ENCODE measurements at regions not wholly inside any gene's neighbourhood (a gene's known extent, or its start where the extent isn't known, plus 50 kb on each side); places are given as distances from the start of the nearest gene placed in this dataset.
A peak's percentile ranks its signal among the peaks of the same experiment; 100 is the strongest.

DNA sequence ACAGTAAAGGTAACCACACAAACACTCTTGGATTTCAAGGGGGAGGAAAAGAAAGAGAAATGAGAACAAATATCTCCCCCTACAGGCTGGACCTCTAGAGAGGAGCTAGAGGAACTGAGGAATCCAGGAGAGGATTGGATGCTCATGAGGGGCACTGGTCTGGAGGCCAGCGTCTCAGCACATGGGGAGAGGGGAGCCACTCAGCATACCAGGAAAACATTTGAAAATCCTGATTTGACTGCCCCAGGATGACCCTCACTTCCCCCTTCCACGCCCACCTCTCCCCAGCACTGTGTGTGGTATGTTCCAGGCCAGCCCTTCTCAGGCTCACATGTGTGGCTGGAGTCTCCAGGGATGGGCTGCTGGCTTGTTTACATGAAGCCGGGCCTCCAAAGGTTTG is 396.8 kb upstream of the ID2 start:
- H3K27me3 ChIP-seq (ENCODE audit: control insufficient read depth in 1 of 2, insufficient read depth in 2 of 2, low read length in 2 of 2): no peaks in the 10 kb centered on the region
- H3K4me3 ChIP-seq (ENCODE audit: low read length in 2 of 2): no peak overlapping the region
- H3K9me3 ChIP-seq (ENCODE audit: control insufficient read depth in 2 of 2, low read length in 2 of 2): no peaks in the 10 kb centered on the region
- H3K36me3 ChIP-seq (ENCODE audit: control insufficient read depth in 2 of 2, insufficient read depth in 2 of 2, low read length in 2 of 2): no peaks in the 10 kb centered on the region
- no peak overlapping the region for H3K9ac ChIP-seq (ENCODE audit: low read length in 2 of 2)
- H3K27ac ChIP-seq (ENCODE audit: low read length): no peak overlapping the region
- H3K4me1 ChIP-seq (ENCODE audit: control insufficient read depth, insufficient read depth, low read length): no peaks in the 10 kb centered on the region

DNA sequence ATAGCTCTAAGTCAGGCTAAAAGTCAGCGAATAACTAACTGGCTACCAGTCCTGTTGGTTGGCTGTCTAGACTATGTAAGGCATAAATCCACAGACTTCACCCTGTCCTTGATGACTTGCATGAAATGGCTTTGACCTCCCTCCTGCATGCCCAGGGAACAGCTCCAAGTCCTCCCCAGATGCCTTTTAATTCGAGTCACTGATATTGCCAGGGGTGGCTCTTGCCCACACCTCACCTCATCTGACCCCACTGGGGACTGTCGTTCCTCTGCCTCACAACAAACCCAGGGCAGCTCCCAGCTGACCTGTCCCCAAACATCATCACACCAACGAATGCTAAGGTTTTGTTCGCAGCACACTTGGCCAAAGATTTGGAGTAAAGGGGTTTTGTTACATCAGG is 396.0 kb upstream of the ID2 start:
- Histone ChIP-seq H3K9ac (ENCODE audit: low read length in 2 of 2) (no peak overlapping the region), H3K27me3 (ENCODE audit: control insufficient read depth in 1 of 2, insufficient read depth in 2 of 2, low read length in 2 of 2) (no peaks in the 10 kb centered on the region), H3K36me3 (ENCODE audit: control insufficient read depth in 2 of 2, insufficient read depth in 2 of 2, low read length in 2 of 2) (no peaks in the 10 kb centered on the region), H3K4me3 (ENCODE audit: low read length in 2 of 2) (no peak overlapping the region), H3K4me1 (ENCODE audit: control insufficient read depth, insufficient read depth, low read length) (no peaks in the 10 kb centered on the region), H3K27ac (ENCODE audit: low read length) (no peak overlapping the region), H3K9me3 (ENCODE audit: control insufficient read depth in 2 of 2, low read length in 2 of 2) (no peaks in the 10 kb centered on the region)

DNA sequence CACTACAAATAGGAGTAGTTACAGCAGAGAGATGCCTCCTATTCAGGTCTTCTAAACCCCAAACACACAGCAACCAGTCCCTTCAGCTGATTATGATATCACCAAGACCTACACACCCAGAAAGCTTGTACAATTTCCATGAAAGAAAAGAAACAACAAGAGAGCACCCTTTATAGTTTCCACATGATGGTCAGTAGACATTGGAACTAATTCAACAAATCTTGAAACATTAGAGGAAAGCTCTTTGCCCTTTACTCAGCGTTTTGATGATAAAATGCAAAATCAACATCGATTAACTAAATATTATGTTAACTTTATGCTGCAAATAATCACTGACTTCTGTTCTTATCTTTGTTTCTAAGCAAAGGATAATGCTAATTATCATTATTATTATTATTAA is 393.6 kb upstream of the ID2 start:
- H3K9ac ChIP-seq (ENCODE audit: low read length in 2 of 2): no peak overlapping the region
- H3K4me1 ChIP-seq (ENCODE audit: control insufficient read depth, insufficient read depth, low read length): no peaks in the 10 kb centered on the region
- H3K4me3 ChIP-seq (ENCODE audit: low read length in 2 of 2): no peak overlapping the region
- H3K27me3 ChIP-seq (ENCODE audit: control insufficient read depth in 1 of 2, insufficient read depth in 2 of 2, low read length in 2 of 2): no peaks in the 10 kb centered on the region
- H3K9me3 ChIP-seq (ENCODE audit: control insufficient read depth in 2 of 2, low read length in 2 of 2): peaks cover 0 to 5% of the 10 kb centered on the region in 2 donors
- H3K36me3 ChIP-seq (ENCODE audit: control insufficient read depth in 2 of 2, insufficient read depth in 2 of 2, low read length in 2 of 2): no peaks in the 10 kb centered on the region
- no peak overlapping the region for H3K27ac ChIP-seq (ENCODE audit: low read length)

DNA sequence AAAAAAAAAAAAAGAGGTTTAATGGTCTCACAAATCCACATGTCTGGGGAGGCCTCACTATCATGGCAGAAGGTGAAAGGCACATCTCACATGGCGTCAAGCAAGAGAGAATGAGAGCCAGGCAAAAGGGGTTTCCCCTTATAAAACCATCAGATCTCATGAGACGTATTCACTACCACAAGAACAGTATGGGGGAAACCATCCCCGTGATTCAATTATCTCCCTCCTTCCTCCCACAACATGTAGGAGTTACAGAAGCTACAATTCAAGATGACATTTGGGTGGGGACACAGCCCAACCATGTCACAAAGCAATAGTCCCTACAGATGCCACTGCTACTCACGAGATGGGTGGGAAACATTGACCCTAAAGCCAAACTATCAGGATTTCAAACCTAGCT is 392.7 kb upstream of the ID2 start:
- peaks cover 0 to 5% of the 10 kb centered on the region in 2 donors for H3K9me3 ChIP-seq (ENCODE audit: control insufficient read depth in 2 of 2, low read length in 2 of 2)
- H3K9ac ChIP-seq (ENCODE audit: low read length in 2 of 2): no peak overlapping the region
- no peak overlapping the region for H3K27ac ChIP-seq (ENCODE audit: low read length)
- no peaks in the 10 kb centered on the region for H3K36me3 ChIP-seq (ENCODE audit: control insufficient read depth in 2 of 2, insufficient read depth in 2 of 2, low read length in 2 of 2)
- no peaks in the 10 kb centered on the region for H3K4me1 ChIP-seq (ENCODE audit: control insufficient read depth, insufficient read depth, low read length)
- H3K27me3 ChIP-seq (ENCODE audit: control insufficient read depth in 1 of 2, insufficient read depth in 2 of 2, low read length in 2 of 2): no peaks in the 10 kb centered on the region
- no peak overlapping the region for H3K4me3 ChIP-seq (ENCODE audit: low read length in 2 of 2)

DNA sequence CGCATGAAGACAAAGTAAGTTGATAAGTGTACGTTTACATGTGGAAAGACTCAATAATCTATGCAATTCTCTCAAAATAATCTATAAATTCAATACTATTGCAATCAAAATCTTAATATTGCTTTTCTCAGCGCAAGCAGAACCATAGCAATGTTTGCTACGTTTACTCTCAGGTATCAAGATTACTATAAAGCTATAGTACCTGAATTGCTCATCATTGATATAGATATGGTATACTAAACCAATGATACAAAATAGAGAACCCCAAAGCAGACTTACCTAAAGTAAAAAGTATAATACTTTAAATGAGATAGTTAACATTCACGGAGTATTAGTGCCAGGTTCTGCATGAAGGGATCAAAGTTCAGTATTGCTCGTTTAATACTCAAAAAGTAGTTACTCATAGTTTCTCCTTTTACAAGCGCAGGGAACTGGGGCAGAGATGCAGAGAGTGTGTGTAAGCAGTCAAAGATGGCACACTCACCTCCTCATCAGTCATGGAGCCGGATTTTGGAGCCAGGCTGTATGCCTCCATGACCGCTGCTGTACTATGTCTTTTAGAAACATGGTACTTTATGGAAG is 391.0 kb upstream of the ID2 start:
- H3K4me3 ChIP-seq (ENCODE audit: low read length in 2 of 2): no peak overlapping the region

DNA sequence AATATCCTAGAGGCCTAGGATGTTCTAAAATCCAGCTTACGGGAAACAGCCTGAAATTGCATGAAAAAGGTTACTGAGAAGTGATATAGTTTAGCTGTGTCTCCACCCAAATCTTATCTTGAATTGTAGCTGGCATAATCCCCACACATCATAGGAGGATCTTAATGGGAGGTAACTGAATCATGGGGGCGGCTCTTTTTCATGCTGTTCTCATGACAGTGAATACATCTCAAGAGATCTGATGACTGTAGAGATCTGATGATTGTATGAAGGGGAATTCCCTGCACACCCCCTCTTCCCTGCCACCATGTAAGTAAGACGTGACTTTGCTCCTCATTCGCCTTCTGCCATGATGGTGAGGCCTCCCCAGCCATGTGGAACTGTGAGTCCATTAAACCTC is 385.6 kb upstream of the ID2 start:
- Histone ChIP-seq H3K9me3 (ENCODE audit: control insufficient read depth in 2 of 2, low read length in 2 of 2) (peaks cover 0 to 5% of the 10 kb centered on the region in 2 donors), H3K27ac (ENCODE audit: low read length) (no peak overlapping the region), H3K36me3 (ENCODE audit: control insufficient read depth in 2 of 2, insufficient read depth in 2 of 2, low read length in 2 of 2) (no peaks in the 10 kb centered on the region), H3K4me1 (ENCODE audit: control insufficient read depth, insufficient read depth, low read length) (no peaks in the 10 kb centered on the region), H3K4me3 (ENCODE audit: low read length in 2 of 2) (no peak overlapping the region), H3K9ac (ENCODE audit: low read length in 2 of 2) (no peak overlapping the region), H3K27me3 (ENCODE audit: control insufficient read depth in 1 of 2, insufficient read depth in 2 of 2, low read length in 2 of 2) (no peaks in the 10 kb centered on the region)

More for the DNA sequence above, 391.0 kb upstream of the ID2 start:
- Histone ChIP-seq H3K36me3 (ENCODE audit: control insufficient read depth in 2 of 2, insufficient read depth in 2 of 2, low read length in 2 of 2) (no peaks in the 10 kb centered on the region), H3K4me1 (ENCODE audit: control insufficient read depth, insufficient read depth, low read length) (no peaks in the 10 kb centered on the region), H3K9me3 (ENCODE audit: control insufficient read depth in 2 of 2, low read length in 2 of 2) (peaks cover 0 to 5% of the 10 kb centered on the region in 2 donors), H3K27ac (ENCODE audit: low read length) (no peak overlapping the region), H3K9ac (ENCODE audit: low read length in 2 of 2) (no peak overlapping the region), H3K27me3 (ENCODE audit: control insufficient read depth in 1 of 2, insufficient read depth in 2 of 2, low read length in 2 of 2) (no peaks in the 10 kb centered on the region)

DNA sequence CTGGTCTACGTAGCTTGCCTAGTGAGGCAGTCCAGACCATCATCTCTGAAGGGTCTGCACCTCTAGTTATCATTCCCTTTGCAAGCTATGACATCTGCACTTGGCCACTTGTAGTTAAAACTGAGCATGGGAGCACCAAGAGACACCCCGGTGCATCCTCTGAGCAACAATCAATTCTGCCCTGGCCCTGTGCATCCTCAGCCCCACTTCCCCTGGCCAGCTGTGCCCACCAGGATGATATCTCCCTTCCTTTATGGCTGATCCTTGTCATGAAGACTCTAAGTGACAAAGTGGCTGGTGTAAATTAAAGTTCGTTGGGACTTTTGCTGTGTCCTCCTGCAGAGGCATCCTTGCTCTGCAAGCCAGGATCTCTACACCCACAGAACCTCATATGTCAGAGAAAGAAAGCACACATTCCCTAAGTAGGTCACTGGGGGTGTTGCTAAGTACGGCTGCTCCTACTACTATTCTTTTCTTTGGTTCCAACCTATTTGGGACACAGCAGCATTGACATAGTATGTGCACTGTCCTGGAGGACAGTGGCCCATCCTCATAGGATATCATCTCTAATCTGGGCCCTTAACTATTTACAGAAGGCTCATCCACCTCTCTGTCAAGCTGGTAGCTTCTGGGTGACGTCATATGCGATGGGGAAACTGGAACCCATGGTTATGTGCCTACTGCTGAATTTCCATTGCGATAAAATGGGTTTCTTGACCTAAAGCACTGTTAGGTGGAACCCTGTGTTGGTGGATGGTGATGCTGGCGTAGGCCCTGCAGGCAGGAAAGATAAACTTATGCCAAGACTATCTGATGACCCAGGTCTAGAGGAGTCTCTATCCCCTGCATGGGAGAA is 384.3 kb upstream of the ID2 start:
- H3K27ac ChIP-seq (ENCODE audit: low read length): no peak overlapping the region

DNA sequence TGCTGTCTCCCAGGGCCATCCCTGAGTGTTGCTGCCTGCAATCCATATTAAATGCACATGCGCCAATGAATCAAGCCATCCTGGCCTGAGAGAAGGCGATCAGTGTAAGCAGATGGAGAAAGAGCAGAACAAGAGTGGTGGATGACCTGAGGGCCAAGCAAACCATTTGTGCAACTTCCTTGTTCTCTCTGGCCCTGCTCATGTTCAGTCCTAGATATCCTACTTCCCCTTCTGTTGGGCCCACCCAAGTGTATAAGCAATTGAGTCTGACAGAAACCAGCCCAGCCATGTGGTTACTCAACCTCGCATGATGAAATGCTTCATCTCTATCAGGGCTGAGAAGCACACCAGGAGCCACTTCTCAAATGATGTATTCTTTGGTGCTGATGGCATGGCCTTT is 383.1 kb upstream of the ID2 start:
- no peaks in the 10 kb centered on the region for H3K9me3 ChIP-seq (ENCODE audit: control insufficient read depth in 2 of 2, low read length in 2 of 2)
- H3K4me3 ChIP-seq (ENCODE audit: low read length in 2 of 2): no peak overlapping the region
- no peaks in the 10 kb centered on the region for H3K27me3 ChIP-seq (ENCODE audit: control insufficient read depth in 1 of 2, insufficient read depth in 2 of 2, low read length in 2 of 2)
- no peak overlapping the region for H3K27ac ChIP-seq (ENCODE audit: low read length)
- no peak overlapping the region for H3K9ac ChIP-seq (ENCODE audit: low read length in 2 of 2)
- no peaks in the 10 kb centered on the region for H3K36me3 ChIP-seq (ENCODE audit: control insufficient read depth in 2 of 2, insufficient read depth in 2 of 2, low read length in 2 of 2)
- H3K4me1 ChIP-seq (ENCODE audit: control insufficient read depth, insufficient read depth, low read length): peaks cover 13% of the 10 kb centered on the region

More for the DNA sequence above, 384.3 kb upstream of the ID2 start:
- no peak overlapping the region for H3K9ac ChIP-seq (ENCODE audit: low read length in 2 of 2)
- no peak overlapping the region for H3K4me3 ChIP-seq (ENCODE audit: low read length in 2 of 2)
- H3K4me1 ChIP-seq (ENCODE audit: control insufficient read depth, insufficient read depth, low read length): peaks cover 9% of the 10 kb centered on the region
- peaks cover 0 to 5% of the 10 kb centered on the region in 2 donors for H3K9me3 ChIP-seq (ENCODE audit: control insufficient read depth in 2 of 2, low read length in 2 of 2)
- no peaks in the 10 kb centered on the region for H3K27me3 ChIP-seq (ENCODE audit: control insufficient read depth in 1 of 2, insufficient read depth in 2 of 2, low read length in 2 of 2)
- no peaks in the 10 kb centered on the region for H3K36me3 ChIP-seq (ENCODE audit: control insufficient read depth in 2 of 2, insufficient read depth in 2 of 2, low read length in 2 of 2)

DNA sequence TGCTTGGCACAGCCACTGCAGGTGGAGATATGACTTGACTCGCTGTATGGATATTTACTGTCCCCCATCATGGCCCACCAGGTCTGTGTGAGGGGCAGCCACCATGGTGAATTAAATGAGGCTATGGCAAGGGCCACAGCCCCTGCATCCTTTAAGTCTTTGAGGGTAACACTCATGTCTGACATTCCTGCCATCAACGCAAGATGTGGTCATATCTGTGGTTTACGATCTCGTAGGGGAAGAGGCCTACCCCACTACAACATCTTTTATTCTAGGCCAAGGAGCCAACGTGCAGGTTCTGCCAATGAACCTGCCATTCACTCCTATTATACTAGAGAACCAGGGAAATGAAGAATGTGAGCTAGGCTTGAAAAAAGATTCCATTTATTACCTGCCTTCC is 381.6 kb upstream of the ID2 start:
- no peaks in the 10 kb centered on the region for H3K9me3 ChIP-seq (ENCODE audit: control insufficient read depth in 2 of 2, low read length in 2 of 2)
- H3K4me1 ChIP-seq (ENCODE audit: control insufficient read depth, insufficient read depth, low read length): peaks cover 13% of the 10 kb centered on the region
- H3K27ac ChIP-seq (ENCODE audit: low read length): no peak overlapping the region
- no peak overlapping the region for H3K9ac ChIP-seq (ENCODE audit: low read length in 2 of 2)
- H3K27me3 ChIP-seq (ENCODE audit: control insufficient read depth in 1 of 2, insufficient read depth in 2 of 2, low read length in 2 of 2): no peaks in the 10 kb centered on the region
- no peak overlapping the region for H3K4me3 ChIP-seq (ENCODE audit: low read length in 2 of 2)
- no peaks in the 10 kb centered on the region for H3K36me3 ChIP-seq (ENCODE audit: control insufficient read depth in 2 of 2, insufficient read depth in 2 of 2, low read length in 2 of 2)

DNA sequence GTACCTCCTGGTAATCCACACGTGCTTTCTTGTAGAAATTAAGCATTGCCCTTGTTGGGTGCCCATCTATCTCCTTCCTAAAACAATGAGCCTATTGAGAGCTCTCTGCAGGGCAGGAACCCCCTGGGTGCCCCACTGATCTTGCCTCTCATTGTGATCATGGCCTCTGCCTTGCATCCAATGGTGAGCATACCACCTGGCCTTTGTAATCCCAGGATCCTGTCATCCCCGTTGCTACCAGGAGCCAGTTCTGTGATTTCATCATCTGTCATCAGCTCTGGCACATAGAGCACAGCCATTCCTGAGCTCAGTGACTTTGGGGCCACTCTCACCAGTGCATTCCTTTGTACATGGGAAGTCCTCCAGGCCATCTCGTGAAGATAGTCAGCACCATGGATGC is 381.0 kb upstream of the ID2 start:
- H3K9me3 ChIP-seq (ENCODE audit: control insufficient read depth in 2 of 2, low read length in 2 of 2): no peaks in the 10 kb centered on the region
- H3K4me3 ChIP-seq (ENCODE audit: low read length in 2 of 2): no peak overlapping the region
- peaks cover 13% of the 10 kb centered on the region for H3K4me1 ChIP-seq (ENCODE audit: control insufficient read depth, insufficient read depth, low read length)
- H3K36me3 ChIP-seq (ENCODE audit: control insufficient read depth in 2 of 2, insufficient read depth in 2 of 2, low read length in 2 of 2): no peaks in the 10 kb centered on the region
- no peak overlapping the region for H3K9ac ChIP-seq (ENCODE audit: low read length in 2 of 2)
- H3K27ac ChIP-seq (ENCODE audit: low read length): no peak overlapping the region
- no peaks in the 10 kb centered on the region for H3K27me3 ChIP-seq (ENCODE audit: control insufficient read depth in 1 of 2, insufficient read depth in 2 of 2, low read length in 2 of 2)

DNA sequence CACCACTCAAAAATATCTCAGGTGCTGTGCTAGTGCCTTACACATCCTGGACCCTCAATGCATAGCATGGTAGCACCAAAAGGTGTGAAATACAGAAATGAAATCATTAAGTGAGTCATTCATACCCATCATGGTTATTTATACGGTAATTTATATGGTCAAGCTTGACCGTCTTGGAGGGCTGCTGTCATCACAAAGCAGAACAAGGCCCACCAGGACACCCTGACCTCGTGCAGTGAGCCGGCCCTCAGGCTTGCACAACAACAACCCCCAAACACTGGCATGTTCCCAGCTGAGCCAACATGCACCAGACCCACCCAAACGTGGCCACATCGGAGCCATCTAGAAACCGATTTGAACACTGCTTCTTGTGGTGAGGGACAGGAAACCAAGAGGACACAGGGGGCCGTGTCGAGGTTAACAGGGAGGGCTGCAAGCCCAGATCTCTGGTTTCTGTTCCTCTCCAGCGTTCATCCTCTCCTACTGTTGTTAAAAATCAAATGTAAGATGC is 378.5 kb upstream of the ID2 start:
- Histone ChIP-seq H3K9me3 (ENCODE audit: control insufficient read depth in 2 of 2, low read length in 2 of 2) (no peaks in the 10 kb centered on the region), H3K9ac (ENCODE audit: low read length in 2 of 2) (no peak overlapping the region), H3K4me1 (ENCODE audit: control insufficient read depth, insufficient read depth, low read length) (peaks cover 19% of the 10 kb centered on the region), H3K36me3 (ENCODE audit: control insufficient read depth in 2 of 2, insufficient read depth in 2 of 2, low read length in 2 of 2) (no peaks in the 10 kb centered on the region), H3K27me3 (ENCODE audit: control insufficient read depth in 1 of 2, insufficient read depth in 2 of 2, low read length in 2 of 2) (no peaks in the 10 kb centered on the region), H3K4me3 (ENCODE audit: low read length in 2 of 2) (no peak overlapping the region), H3K27ac (ENCODE audit: low read length) (peak overlapping the region; percentile 11)

All from stomach smooth muscle (tissue), 2 donors.